CD4-positive, alpha-beta T cell (primary cell): ENCODE measurements at regions not wholly inside any gene's neighbourhood (a gene's known extent, or its start where the extent isn't known, plus 50 kb on each side); places are given as distances from the start of the nearest gene placed in this dataset.

Experiments used
- ATAC-seq: fragments of 200-7000 bp; cut with Tn5 transposase; one replicate; pipeline ENCODE4 v1.10.0; 2022; ENCODE audit warnings: mild to moderate bottlenecking; ENCODE audit not compliant: poor library complexity
- CTCF ChIA-PET: fragments of 350-600 bp; sonication (Branson Sonifier 250); formaldehyde crosslinking; loops from one replicate; lab custom pipeline; 2021; ENCODE audit warnings: antibody characterized with exemption, inconsistent platforms; lab: Charles Lee
- POLR2A ChIA-PET: fragments of 350-600 bp; sonication (Branson Sonifier 250); formaldehyde crosslinking; loops from one replicate; lab custom pipeline; 2021; ENCODE audit warnings: antibody characterized with exemption, inconsistent platforms; lab: Charles Lee
- DNase-seq, 14 experiments: peaks; one replicate each; pipeline ENCODE4 v3.0.0-alpha.2; 2013 to 2020; ENCODE audit warnings: mixed read lengths in 2 of 14
- H3K27ac ChIP-seq, 2 donors: one replicate each; pipeline versions ENCODE4 v1.5.1 to v1.7.0; 2013; ENCODE audit warnings: low read length in 2 of 2, low read depth in 1 of 2, mild to moderate bottlenecking in 1 of 2
- H3K27me3 ChIP-seq, 2 experiments: 1 replicate in 1 of 2; 2 replicates in 1 of 2; pipeline versions ENCODE4 v1.6.1 to v1.7.0; 2013; ENCODE audit warnings: low read length in 2 of 2, control low read depth in 1 of 2, mild to moderate bottlenecking in 1 of 2, moderate library complexity in 1 of 2; ENCODE audit not compliant: insufficient read depth in 2 of 2, control insufficient read depth in 1 of 2
- H3K36me3 ChIP-seq: one replicate; pipeline ENCODE4 v1.6.1; 2013; ENCODE audit warnings: low read length, control low read depth; ENCODE audit not compliant: insufficient read depth
- H3K4me1 ChIP-seq: one replicate; pipeline ENCODE4 v1.6.1; 2013; ENCODE audit warnings: low read length, control low read depth; ENCODE audit not compliant: insufficient read depth
- H3K4me3 ChIP-seq: one replicate; pipeline ENCODE4 v1.5.1; 2013; ENCODE audit warnings: mild to moderate bottlenecking, low read length, moderate library complexity
- H3K9me3 ChIP-seq, 2 experiments: 1 replicate in 1 of 2; 2 replicates in 1 of 2; pipeline versions ENCODE4 v1.6.1 to v1.7.0; 2013; ENCODE audit warnings: low read length in 2 of 2, mild to moderate bottlenecking in 2 of 2, control low read depth in 1 of 2, moderate library complexity in 1 of 2; ENCODE audit not compliant: control insufficient read depth in 1 of 2, insufficient read depth in 1 of 2
- H3K27ac Mint-ChIP-seq: one replicate; pipeline ENCODE4 v1.8.0; 2020; ENCODE audit warnings: mixed read lengths
- H3K27me3 Mint-ChIP-seq: one replicate; pipeline ENCODE4 v1.8.0; 2021; ENCODE audit warnings: mixed read lengths
- H3K36me3 Mint-ChIP-seq: one replicate; pipeline ENCODE4 v1.8.0; 2021; ENCODE audit warnings: low read depth, mixed read lengths
- H3K4me1 Mint-ChIP-seq: one replicate; pipeline ENCODE4 v1.8.0; 2021; ENCODE audit warnings: low read depth, mixed read lengths
- H3K4me3 Mint-ChIP-seq: one replicate; pipeline ENCODE4 v1.8.0; 2020; ENCODE audit warnings: mild to moderate bottlenecking, mixed read lengths
- H3K9me3 Mint-ChIP-seq: one replicate; pipeline ENCODE4 v1.8.0; 2020; ENCODE audit warnings: mixed read lengths
- intact Hi-C, 2 experiments: fragments of 100-400 bp; cut with DNase I in 1 of 2; cut with micrococcal nuclease in 1 of 2; formaldehyde crosslinking; loops; one replicate each; pipeline versions ENCODE4 v1.15.1 to v1.9.0; 2023 to 2025; cut with DNase I, micrococcal nuclease
- TF ChIP-seq, protein P1 (sequence below): fragments of 200-600 bp; IDR thresholded peaks from one replicate; pipeline ENCODE4 v1.8.0; 2022; ENCODE audit warnings: antibody characterized with exemption, mild to moderate bottlenecking

DNA sequence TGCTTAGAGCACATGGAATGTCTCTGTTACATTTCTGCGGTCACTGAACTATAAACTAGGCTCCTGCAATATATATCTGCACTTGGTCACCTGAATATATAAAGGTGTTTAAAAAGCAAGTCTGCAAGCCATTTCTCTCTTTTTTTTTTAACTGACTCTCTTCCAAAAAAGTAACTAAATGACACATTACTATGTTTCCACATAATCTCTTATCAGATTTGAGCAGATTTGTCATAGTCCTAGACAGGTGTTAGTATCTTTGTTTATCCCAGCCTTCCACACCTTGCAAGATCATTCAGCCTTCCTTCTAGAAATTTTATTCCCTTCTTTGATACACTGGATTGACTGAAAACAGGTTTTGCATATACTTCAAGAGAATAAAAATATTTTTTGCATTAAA lies 86.7 kb upstream of the KLF7 start:
- Histone ChIP-seq H3K27ac (no peak overlapping the region), H3K27me3 (no peaks in the 10 kb centered on the region), H3K9me3 (no peaks in the 10 kb centered on the region), H3K4me1 (no peaks in the 10 kb centered on the region), H3K4me3 (no peak overlapping the region), H3K36me3 (no peaks in the 10 kb centered on the region)
- Mint-ChIP-seq H3K36me3 (no peaks in the 10 kb centered on the region), H3K9me3 (no peaks in the 10 kb centered on the region), H3K4me1 (no peaks in the 10 kb centered on the region), H3K4me3 (no peak overlapping the region), H3K27me3 (no peaks in the 10 kb centered on the region), H3K27ac (no peak overlapping the region)
- intact Hi-C loops, result no loop called here
- TF ChIP-seq, protein P1, sequence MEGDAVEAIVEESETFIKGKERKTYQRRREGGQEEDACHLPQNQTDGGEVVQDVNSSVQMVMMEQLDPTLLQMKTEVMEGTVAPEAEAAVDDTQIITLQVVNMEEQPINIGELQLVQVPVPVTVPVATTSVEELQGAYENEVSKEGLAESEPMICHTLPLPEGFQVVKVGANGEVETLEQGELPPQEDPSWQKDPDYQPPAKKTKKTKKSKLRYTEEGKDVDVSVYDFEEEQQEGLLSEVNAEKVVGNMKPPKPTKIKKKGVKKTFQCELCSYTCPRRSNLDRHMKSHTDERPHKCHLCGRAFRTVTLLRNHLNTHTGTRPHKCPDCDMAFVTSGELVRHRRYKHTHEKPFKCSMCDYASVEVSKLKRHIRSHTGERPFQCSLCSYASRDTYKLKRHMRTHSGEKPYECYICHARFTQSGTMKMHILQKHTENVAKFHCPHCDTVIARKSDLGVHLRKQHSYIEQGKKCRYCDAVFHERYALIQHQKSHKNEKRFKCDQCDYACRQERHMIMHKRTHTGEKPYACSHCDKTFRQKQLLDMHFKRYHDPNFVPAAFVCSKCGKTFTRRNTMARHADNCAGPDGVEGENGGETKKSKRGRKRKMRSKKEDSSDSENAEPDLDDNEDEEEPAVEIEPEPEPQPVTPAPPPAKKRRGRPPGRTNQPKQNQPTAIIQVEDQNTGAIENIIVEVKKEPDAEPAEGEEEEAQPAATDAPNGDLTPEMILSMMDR, result no peak
- DNase-seq (no peak), ATAC-seq (no peak)
- ChIA-PET CTCF (no interaction called here), POLR2A (no interaction called here)

DNA sequence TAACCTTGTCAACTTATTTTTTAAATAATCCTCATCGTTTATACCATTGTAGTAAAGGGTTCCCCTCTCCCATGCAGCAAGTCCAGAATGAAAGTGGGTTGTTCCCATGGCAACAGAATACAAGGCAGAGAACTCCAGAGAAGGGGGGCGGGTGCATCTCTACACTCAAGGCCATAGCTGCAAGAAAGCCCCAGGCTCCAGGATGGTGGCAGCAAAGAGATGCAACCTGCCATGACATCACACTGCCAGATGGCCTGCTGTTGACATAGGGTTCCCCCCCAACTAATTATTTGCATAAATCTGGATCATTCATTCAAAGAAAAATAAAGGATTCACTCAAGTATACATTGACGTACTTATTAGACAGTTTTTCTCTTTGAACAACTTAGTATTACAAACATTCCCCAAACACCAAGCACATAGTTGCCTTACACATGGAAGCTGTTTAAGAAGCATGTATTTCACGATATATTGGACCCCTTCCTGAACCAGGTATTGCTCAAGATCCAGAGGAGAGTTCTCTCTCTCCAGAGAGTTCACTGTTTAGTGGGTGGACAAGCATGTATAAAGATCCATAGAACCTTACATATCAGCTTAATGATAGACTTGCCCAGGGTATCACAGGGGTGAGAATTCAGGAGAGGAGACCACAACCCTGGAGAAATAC lies 87.4 kb upstream of the KLF7 start:
- Histone ChIP-seq H3K9me3 (no peaks in the 10 kb centered on the region), H3K4me1 (no peaks in the 10 kb centered on the region), H3K27ac (no peak overlapping the region), H3K4me3 (no peak overlapping the region), H3K36me3 (no peaks in the 10 kb centered on the region), H3K27me3 (no peaks in the 10 kb centered on the region)
- no peaks in the 10 kb centered on the region for H3K27me3 Mint-ChIP-seq
- DNase-seq, result no peak
- ChIA-PET POLR2A (no interaction called here), CTCF (no interaction called here)
- no peaks in the 10 kb centered on the region for H3K36me3 Mint-ChIP-seq
- TF ChIP-seq, protein P1, result no peak
- no peaks in the 10 kb centered on the region for H3K9me3 Mint-ChIP-seq
- no peak for ATAC-seq
- intact Hi-C loops, result no loop called here
- H3K4me1 Mint-ChIP-seq, result no peaks in the 10 kb centered on the region
- H3K4me3 Mint-ChIP-seq, result no peak overlapping the region
- H3K27ac Mint-ChIP-seq, result no peak overlapping the region

DNA sequence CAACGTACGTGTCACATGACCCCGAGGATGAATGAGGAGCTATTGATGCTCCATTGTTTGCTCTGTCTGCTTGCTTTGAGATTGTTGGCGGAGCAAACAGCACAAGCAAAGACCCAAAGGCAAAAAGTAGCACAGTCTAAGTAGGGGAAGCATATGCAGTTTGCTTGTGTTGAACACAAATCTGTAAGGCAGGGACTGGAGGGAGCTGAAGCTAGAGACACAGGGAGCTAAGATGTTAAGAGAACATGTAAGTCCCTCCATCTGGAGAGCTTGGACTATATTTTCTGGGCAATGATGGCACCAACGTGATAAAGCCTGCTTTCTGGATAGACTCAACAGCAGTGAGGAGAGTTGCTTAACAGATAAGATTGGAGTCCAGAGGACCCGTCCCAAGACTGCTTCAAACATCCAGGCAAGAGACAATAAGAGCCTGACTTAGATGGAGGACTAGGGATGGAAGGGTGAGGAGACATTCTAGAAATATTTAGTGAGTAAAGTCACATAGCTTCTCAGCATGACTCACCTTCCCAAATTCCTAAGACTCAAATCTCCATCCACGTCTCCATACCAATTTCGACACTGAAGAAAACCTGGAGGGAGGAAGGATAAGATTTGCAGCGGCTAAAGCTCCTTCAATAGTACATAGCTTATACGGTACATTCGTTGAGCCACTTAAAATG lies 88.1 kb upstream of the KLF7 start:
- H3K27ac Mint-ChIP-seq, result no peak overlapping the region
- ChIA-PET POLR2A (no interaction called here), CTCF (no interaction called here)

More for the DNA sequence above, 88.1 kb upstream of the KLF7 start:
- Histone ChIP-seq H3K27me3 (no peaks in the 10 kb centered on the region), H3K9me3 (no peaks in the 10 kb centered on the region), H3K4me3 (no peak overlapping the region), H3K27ac (no peak overlapping the region), H3K4me1 (no peaks in the 10 kb centered on the region), H3K36me3 (no peaks in the 10 kb centered on the region)
- Mint-ChIP-seq H3K27me3 (no peaks in the 10 kb centered on the region), H3K4me3 (no peak overlapping the region), H3K36me3 (no peaks in the 10 kb centered on the region), H3K4me1 (no peaks in the 10 kb centered on the region), H3K9me3 (no peaks in the 10 kb centered on the region)
- DNase-seq (no peak), ATAC-seq (no peak)
- intact Hi-C loops, result no loop called here
- TF ChIP-seq, protein P1, result no peak
